Esophagus squamous epithelium (tissue), 5 donors: ENCODE measurements at regions not wholly inside any gene's neighbourhood (a gene's known extent, or its start where the extent isn't known, plus 50 kb on each side); places are given as distances from the start of the nearest gene placed in this dataset.
"Not testable (repeated sequence)": the region's sequence is repeated elsewhere in the genome, so short reads cannot be mapped to it uniquely, and the experiment has no call there.

Experiments
- DNase-seq: peaks from one replicate; lab custom pipeline; 2025; lab: John Stamatoyannopoulos, UW
- H3K27ac ChIP-seq, 4 donors: fragments of 200-600 bp; sonication (generic); one replicate each; pipeline ENCODE4 v1.5.1; 2016 to 2019; ENCODE audit warnings: mild to moderate bottlenecking in 1 of 4
- H3K27me3 ChIP-seq, 4 donors: fragments of 200-600 bp; sonication (generic); 1 replicate in 3 of 4; 2 replicates in 1 of 4; pipeline versions ENCODE4 v1.5.1 to v1.6.0; 2017 to 2021; ENCODE audit warnings: antibody characterized with exemption in 1 of 4
- H3K36me3 ChIP-seq, 3 donors: fragments of 200-600 bp; sonication (generic); one replicate each; pipeline ENCODE4 v1.5.1; 2016 to 2019
- H3K4me1 ChIP-seq, 3 donors: fragments of 200-600 bp; sonication (generic); one replicate each; pipeline ENCODE4 v1.5.1; 2017 to 2019
- H3K4me3 ChIP-seq, 4 donors: fragments of 200-600 bp; sonication (generic); 1 replicate in 3 of 4; 2 replicates in 1 of 4; pipeline ENCODE4 v1.5.1; 2016 to 2019; ENCODE audit warnings: mild to moderate bottlenecking in 2 of 4, moderate library complexity in 1 of 4
- H3K9me3 ChIP-seq, 3 donors: fragments of 200-600 bp; sonication (generic); one replicate each; pipeline ENCODE4 v1.5.1; 2016 to 2019
- POLR2A ChIP-seq, 4 donors: fragments of 450-650 bp; IDR thresholded peaks; one replicate each; pipeline ENCODE4 v1.6.1; 2017; ENCODE audit warnings: antibody characterized with exemption in 4 of 4, mild to moderate bottlenecking in 4 of 4, moderate library complexity in 3 of 4
- WGBS, 2 donors: methylation state at CpG; one replicate each; pipeline ENCODE4 v1.1.5; 2018; 5-methylcytosine and 5-hydroxymethylcytosine counted together
- intact Hi-C: fragments of 100-400 bp; cut with DNase I; formaldehyde crosslinking; loops from one replicate; pipeline ENCODE4 v1.15.0; 2022
- TF ChIP-seq, protein P1 (sequence below), 6 experiments: fragments of 450-650 bp in 4 of 6; fragments of 200-600 bp in 2 of 6; sonication (generic) in 2 of 6; IDR thresholded peaks; one replicate each; pipeline ENCODE4 v1.5.1; 2016 to 2019; ENCODE audit warnings: antibody characterized with exemption in 6 of 6, mild to moderate bottlenecking in 4 of 6, moderate library complexity in 4 of 6
- donor health status: DM: yes; HTN: yes; CAD: no.

DNA sequence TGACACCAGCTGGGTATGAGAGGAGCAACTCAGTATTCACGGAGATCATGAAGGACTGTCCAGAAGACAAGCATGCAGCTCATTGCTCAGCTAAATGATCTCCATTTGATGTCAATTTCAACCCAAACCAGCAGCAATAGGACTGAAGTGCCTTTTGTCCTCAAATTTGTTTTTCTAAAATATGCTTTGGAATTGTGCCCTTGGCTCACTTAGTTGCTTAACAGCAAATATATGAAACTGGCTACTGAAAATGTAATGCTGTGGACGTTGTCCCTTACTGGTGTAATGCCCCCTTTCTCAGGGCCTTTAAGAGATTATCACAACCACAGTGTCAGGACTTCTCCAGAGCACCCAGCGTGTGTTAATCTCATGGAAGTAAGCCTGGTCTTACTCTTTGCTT lies 236.2 kb downstream of the SKIDA1 start:
- Histone ChIP-seq H3K27ac (no peak overlapping the region), H3K27me3 (no peaks in the 10 kb centered on the region), H3K4me1 (peaks cover 0 to 26% (median 7%) of the 10 kb centered on the region in 3 donors), H3K36me3 (no peaks in the 10 kb centered on the region), H3K9me3 (no peaks in the 10 kb centered on the region), H3K4me3 (no peak overlapping the region)
- TF ChIP-seq, protein P1, sequence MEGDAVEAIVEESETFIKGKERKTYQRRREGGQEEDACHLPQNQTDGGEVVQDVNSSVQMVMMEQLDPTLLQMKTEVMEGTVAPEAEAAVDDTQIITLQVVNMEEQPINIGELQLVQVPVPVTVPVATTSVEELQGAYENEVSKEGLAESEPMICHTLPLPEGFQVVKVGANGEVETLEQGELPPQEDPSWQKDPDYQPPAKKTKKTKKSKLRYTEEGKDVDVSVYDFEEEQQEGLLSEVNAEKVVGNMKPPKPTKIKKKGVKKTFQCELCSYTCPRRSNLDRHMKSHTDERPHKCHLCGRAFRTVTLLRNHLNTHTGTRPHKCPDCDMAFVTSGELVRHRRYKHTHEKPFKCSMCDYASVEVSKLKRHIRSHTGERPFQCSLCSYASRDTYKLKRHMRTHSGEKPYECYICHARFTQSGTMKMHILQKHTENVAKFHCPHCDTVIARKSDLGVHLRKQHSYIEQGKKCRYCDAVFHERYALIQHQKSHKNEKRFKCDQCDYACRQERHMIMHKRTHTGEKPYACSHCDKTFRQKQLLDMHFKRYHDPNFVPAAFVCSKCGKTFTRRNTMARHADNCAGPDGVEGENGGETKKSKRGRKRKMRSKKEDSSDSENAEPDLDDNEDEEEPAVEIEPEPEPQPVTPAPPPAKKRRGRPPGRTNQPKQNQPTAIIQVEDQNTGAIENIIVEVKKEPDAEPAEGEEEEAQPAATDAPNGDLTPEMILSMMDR (IDR thresholded peaks at IDR 0.05), result no peak
- no peak for TF ChIP-seq POLR2A (IDR thresholded peaks at IDR 0.05)
- DNase-seq, result no peak
- 81 to 87% methylated on average over 3 of the region's 3 CpGs for WGBS, 2 donors
- intact Hi-C loops, result no loop called here

DNA sequence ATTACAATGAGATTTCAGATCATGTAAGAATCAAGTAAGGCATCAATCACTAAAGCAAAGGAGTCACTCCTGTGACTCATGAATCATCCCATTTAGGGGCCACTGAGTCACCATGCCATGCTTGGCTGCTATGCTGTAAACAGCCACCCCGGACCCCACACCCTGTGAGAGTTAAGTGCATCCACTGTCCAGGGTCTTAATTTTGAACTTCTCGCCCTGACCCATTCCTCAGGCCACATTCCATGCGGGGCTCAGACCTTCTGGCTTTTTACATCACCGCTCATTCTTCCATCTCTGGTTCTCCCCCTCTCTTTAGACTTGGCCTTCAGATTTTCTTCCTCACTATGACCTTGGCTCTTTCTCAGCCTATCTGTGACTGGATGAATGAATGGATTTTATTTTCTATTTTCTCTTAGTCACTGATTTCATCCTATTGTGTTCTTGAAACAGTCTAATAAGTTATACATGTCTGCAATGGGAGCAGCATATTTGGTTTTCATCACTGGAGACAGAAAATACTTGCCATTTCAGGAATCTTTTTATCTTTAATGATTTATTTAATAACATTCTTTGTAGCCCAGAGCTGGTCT lies 239.6 kb downstream of the SKIDA1 start:
- Histone ChIP-seq H3K36me3 (no peaks in the 10 kb centered on the region), H3K4me1 (no peaks in the 10 kb centered on the region), H3K27ac (no peak overlapping the region), H3K9me3 (no peaks in the 10 kb centered on the region), H3K27me3 (no peaks in the 10 kb centered on the region), H3K4me3 (no peak overlapping the region)
- intact Hi-C loops, result no loop called here
- no peak for TF ChIP-seq POLR2A (IDR thresholded peaks at IDR 0.05)
- TF ChIP-seq, protein P1 (IDR thresholded peaks at IDR 0.05), result no peak
- no peak for DNase-seq
- 69 to 74% methylated on average over 4 of the region's 4 CpGs for WGBS, 2 donors

DNA sequence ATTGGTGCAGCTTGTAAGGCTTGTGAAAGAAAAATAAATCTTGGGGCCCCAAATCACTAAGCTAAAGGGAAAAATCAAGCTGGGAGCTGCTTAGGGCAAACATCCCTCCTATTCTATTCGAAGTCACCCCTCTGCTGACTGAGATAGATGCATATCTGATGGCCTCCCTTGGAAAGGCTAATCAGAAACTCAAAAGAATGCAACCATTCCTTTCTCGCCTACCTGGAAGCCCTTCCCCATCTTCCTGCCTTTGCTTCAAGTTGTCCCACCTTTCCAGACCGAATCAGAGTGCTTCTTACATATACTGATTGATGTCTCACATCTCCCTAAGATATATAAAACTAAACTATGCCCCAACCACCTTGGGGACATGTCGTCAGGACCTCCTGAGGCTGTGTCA lies 240.3 kb downstream of the SKIDA1 start:
- Histone ChIP-seq H3K4me1 (no peaks in the 10 kb centered on the region), H3K27me3 (no peaks in the 10 kb centered on the region), H3K36me3 (no peaks in the 10 kb centered on the region), H3K27ac (no peak overlapping the region), H3K9me3 (no peaks in the 10 kb centered on the region), H3K4me3 (no peak overlapping the region)
- TF ChIP-seq POLR2A (IDR thresholded peaks at IDR 0.05), result no peak
- TF ChIP-seq, protein P1 (IDR thresholded peaks at IDR 0.05), result no peak
- no peak for DNase-seq
- intact Hi-C loops, result no loop called here
- WGBS, 2 donors, result 72 to 73% methylated on average over 4 of the region's 4 CpGs

DNA sequence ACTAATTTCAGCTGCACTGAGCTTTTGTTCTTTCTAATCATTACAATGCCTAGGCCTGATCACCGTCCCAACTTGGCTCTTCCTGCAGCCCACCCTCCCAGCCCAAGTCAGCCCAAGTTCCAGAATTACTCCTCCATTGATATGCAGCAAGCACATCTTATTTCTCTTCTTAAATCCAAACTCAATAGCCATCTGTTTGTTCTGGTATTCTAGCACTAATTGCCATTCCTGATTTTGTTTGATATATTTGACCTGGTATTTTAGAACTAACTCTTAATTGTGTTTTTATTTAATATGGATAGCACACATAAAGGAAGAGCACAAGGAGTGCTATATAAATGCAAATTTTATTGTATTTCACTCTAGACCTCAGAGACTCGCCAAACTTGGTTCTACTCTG lies 241.2 kb downstream of the SKIDA1 start:
- DNase-seq, result no peak
- H3K27me3 ChIP-seq, result no peaks in the 10 kb centered on the region
- no peak overlapping the region for H3K27ac ChIP-seq
- H3K36me3 ChIP-seq, result no peaks in the 10 kb centered on the region
- 69 to 76% methylated on average over 2 of the region's 2 CpGs for WGBS, 2 donors
- intact Hi-C loops, result no loop called here
- no peak overlapping the region for H3K4me3 ChIP-seq
- TF ChIP-seq, protein P1 (IDR thresholded peaks at IDR 0.05), result no peak
- no peak for TF ChIP-seq POLR2A (IDR thresholded peaks at IDR 0.05)
- no peaks in the 10 kb centered on the region for H3K9me3 ChIP-seq
- H3K4me1 ChIP-seq, result peaks cover 0 to under 1% (median 0%) of the 10 kb centered on the region in 3 donors

DNA sequence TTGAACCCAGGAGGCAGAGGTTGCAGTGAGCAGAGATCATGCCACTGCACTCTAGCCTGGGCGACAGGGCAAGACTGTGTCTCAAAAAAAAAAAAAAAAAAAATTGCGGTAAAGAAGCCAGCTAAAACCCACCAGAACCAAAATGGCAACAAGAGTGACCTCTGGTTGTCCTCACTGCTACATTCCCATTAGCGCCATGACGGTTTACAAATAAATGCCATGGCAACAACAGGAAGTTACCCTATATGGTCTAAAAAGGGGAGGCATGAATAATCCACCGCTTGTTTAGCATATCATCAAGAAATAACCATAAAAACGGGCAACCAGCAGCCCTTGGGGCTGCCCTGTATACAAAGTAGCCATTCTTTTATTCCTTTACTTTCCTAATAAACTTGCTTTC lies 242.4 kb downstream of the SKIDA1 start:
- H3K4me1 ChIP-seq, H3K4me3 ChIP-seq, H3K27ac ChIP-seq, H3K9me3 ChIP-seq, DNase-seq, H3K36me3 ChIP-seq, intact Hi-C loops, H3K27me3 ChIP-seq: not testable (repeated sequence)
- 87 to 91% methylated on average over 6 of the region's 6 CpGs for WGBS, 2 donors
